GM12865 (cell line): ENCODE measurements at regions not wholly inside any gene's neighbourhood (a gene's known extent, or its start where the extent isn't known, plus 50 kb on each side); places are given as distances from the start of the nearest gene placed in this dataset.

Experiments
- DNase-seq: peaks from one replicate; pipeline ENCODE4 v3.0.0; 2010; ENCODE audit warnings: low read depth
- H3K4me3 ChIP-seq: 2 replicates; pipeline ENCODE4 v1.5.1; 2011; ENCODE audit warnings: mild to moderate bottlenecking, low read depth, low read length, control low read depth
- TF ChIP-seq, protein P1 (sequence below): IDR thresholded peaks from 2 replicates; pipeline ENCODE4 v1.5.1; 2011; ENCODE audit warnings: low read length, control low read depth, low read depth, inconsistent platforms; ENCODE audit not compliant: insufficient read depth; ENCODE audit errors: missing control alignments

GRCh38 chrX:26670521-26670920 lies 454.6 kb downstream of the MAGEB5 start:
- TF ChIP-seq, protein P1, sequence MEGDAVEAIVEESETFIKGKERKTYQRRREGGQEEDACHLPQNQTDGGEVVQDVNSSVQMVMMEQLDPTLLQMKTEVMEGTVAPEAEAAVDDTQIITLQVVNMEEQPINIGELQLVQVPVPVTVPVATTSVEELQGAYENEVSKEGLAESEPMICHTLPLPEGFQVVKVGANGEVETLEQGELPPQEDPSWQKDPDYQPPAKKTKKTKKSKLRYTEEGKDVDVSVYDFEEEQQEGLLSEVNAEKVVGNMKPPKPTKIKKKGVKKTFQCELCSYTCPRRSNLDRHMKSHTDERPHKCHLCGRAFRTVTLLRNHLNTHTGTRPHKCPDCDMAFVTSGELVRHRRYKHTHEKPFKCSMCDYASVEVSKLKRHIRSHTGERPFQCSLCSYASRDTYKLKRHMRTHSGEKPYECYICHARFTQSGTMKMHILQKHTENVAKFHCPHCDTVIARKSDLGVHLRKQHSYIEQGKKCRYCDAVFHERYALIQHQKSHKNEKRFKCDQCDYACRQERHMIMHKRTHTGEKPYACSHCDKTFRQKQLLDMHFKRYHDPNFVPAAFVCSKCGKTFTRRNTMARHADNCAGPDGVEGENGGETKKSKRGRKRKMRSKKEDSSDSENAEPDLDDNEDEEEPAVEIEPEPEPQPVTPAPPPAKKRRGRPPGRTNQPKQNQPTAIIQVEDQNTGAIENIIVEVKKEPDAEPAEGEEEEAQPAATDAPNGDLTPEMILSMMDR, result no peak
- H3K4me3 ChIP-seq, result no peak overlapping the region
- DNase-seq, result no peak

GRCh38 chrX:26664919-26665318 lies 448.9 kb downstream of the MAGEB5 start:
- TF ChIP-seq, protein P1, result no peak
- H3K4me3 ChIP-seq, result no peak overlapping the region
- DNase-seq, result no peak

GRCh38 chrX:26653050-26653449 lies 437.1 kb downstream of the MAGEB5 start:
- DNase-seq, result no peak
- TF ChIP-seq, protein P1, result no peak
- H3K4me3 ChIP-seq, result no peak overlapping the region

- DNase-seq, result peak; percentile 9
- H3K4me3 ChIP-seq, result no peak overlapping the region
- TF ChIP-seq, protein P1, result peak; percentile 16
These were observed 435.8 kb downstream of the MAGEB5 start for GRCh38 chrX:26651755-26652154.

DNA sequence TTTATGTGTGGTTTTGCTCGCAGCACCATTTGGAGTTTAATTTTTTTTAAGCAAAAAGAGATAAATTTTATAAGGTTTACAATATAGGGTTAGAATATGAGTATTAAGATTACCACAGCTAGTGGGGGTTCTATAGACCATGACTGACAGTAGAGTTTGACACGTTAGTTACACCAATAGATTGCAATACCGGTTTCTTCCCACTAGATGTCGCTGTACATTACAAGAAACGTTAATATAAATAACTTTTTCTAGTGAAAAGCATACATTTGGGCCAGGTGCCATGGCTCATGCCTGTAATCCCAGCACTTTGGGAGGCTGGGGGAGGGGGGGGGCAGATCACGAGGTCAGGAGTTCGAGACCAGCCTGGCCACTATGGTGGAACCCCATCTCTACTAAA lies 433.6 kb downstream of the MAGEB5 start:
- no peak overlapping the region for H3K4me3 ChIP-seq
- TF ChIP-seq, protein P1, result peak; percentile 42
- peak; percentile 43 for DNase-seq

DNA sequence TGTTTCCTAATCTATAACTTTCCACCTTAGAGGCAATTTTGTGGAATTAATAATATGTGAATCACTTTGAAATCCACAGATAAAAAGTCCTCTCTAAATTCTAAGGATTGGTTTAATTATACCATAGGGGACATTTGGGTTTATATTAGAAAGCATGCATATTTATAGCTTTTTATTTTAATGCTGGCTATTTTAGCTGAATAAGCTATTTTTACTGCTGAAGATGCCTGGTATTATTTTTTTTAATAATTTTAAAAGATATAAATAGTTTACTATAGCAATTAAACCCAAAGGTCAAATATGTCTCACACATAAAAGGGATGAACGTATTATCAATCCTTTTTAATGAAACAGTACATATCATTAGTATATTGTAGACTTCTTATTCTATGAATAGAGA lies 415.4 kb downstream of the MAGEB5 start:
- TF ChIP-seq, protein P1, result no peak
- DNase-seq, result no peak
- no peak overlapping the region for H3K4me3 ChIP-seq

GRCh38 chrX:26613956-26614355 lies 398.0 kb downstream of the MAGEB5 start:
- no peak overlapping the region for H3K4me3 ChIP-seq
- no peak for DNase-seq
- TF ChIP-seq, protein P1, result no peak
